ENCODE measurements at regions not wholly inside any gene's neighbourhood (a gene's known extent, or its start where the extent isn't known, plus 50 kb on each side); places are given as distances from the start of the nearest gene placed in this dataset.

DNA sequence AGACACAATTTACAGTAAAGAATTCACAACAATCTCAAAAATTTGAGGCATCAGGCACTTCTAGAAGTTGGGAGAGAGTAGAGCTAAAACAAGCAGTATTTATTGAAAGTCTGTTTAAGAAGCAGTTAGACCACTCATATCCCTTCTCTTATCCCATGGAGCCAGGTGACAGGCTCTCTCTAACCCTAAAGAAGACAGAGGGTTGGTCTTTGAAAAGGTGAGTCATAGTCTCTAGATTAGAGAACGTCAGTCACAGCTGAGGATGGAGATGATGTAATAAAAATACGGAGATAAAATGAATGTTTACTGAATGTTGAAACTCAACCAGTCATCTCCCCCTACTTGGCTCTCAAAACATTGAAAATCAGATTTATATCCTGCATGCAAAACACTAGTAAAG is 223.8 kb downstream of the CHIC2 start:
- TF ChIP-seq, protein P1, sequence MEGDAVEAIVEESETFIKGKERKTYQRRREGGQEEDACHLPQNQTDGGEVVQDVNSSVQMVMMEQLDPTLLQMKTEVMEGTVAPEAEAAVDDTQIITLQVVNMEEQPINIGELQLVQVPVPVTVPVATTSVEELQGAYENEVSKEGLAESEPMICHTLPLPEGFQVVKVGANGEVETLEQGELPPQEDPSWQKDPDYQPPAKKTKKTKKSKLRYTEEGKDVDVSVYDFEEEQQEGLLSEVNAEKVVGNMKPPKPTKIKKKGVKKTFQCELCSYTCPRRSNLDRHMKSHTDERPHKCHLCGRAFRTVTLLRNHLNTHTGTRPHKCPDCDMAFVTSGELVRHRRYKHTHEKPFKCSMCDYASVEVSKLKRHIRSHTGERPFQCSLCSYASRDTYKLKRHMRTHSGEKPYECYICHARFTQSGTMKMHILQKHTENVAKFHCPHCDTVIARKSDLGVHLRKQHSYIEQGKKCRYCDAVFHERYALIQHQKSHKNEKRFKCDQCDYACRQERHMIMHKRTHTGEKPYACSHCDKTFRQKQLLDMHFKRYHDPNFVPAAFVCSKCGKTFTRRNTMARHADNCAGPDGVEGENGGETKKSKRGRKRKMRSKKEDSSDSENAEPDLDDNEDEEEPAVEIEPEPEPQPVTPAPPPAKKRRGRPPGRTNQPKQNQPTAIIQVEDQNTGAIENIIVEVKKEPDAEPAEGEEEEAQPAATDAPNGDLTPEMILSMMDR (IDR thresholded peaks at IDR 0.05 in 4 of 5, conservative IDR thresholded peaks at IDR 0.05 in 1 of 5) = no peak
- no peak for TF ChIP-seq POLR2A (IDR thresholded peaks at IDR 0.05)

Measured in gastrocnemius medialis (tissue), 4 donors.